ENCODE measurements at regions not wholly inside any gene's neighbourhood (a gene's known extent, or its start where the extent isn't known, plus 50 kb on each side); places are given as distances from the start of the nearest gene placed in this dataset.

GRCh38 chr1:110260194-110260593, 50.1 kb downstream of the KCNC4 start:
- H3K36me3 ChIP-seq (replicated peaks; ENCODE audit: low read depth, low read length): no peaks in the 10 kb centered on the region
- no peak overlapping the region for H3K4me2 ChIP-seq (ENCODE audit: low read length)
- H3K27ac ChIP-seq (ENCODE audit: low read length): no peak overlapping the region
- no peak overlapping the region for H2AFZ ChIP-seq (ENCODE audit: low read depth, low read length)
- TF ChIP-seq CTCF (IDR thresholded peaks at IDR 0.05; ENCODE audit: low read depth, low read length) (no peak), EZH2phosphoT487 (IDR thresholded peaks at IDR 0.05; ENCODE audit: low read depth) (no peak)
- peaks cover 10% of the 10 kb centered on the region for H3K4me1 ChIP-seq (ENCODE audit: low read length)
- no peak overlapping the region for H3K4me3 ChIP-seq (ENCODE audit: low read length)
- no peaks in the 10 kb centered on the region for H4K20me1 ChIP-seq (ENCODE audit: insufficient read depth, low read length)
- no peak overlapping the region for H3K9ac ChIP-seq (ENCODE audit: low read length)
- no peaks in the 10 kb centered on the region for H3K27me3 ChIP-seq (ENCODE audit: low read depth, low read length)
- H3K9me3 ChIP-seq (ENCODE audit: insufficient read depth, low read length): no peaks in the 10 kb centered on the region
- no peaks in the 10 kb centered on the region for H3K79me2 ChIP-seq (ENCODE audit: low read length)

GRCh38 chr1:110262296-110262695, 52.2 kb downstream of the KCNC4 start:
- TF ChIP-seq EZH2phosphoT487 (IDR thresholded peaks at IDR 0.05; ENCODE audit: low read depth) (no peak), CTCF (IDR thresholded peaks at IDR 0.05; ENCODE audit: low read depth, low read length) (no peak)
- Histone ChIP-seq H3K9me3 (ENCODE audit: insufficient read depth, low read length) (no peaks in the 10 kb centered on the region), H3K4me2 (ENCODE audit: low read length) (no peak overlapping the region), H3K9ac (ENCODE audit: low read length) (no peak overlapping the region), H3K4me3 (ENCODE audit: low read length) (no peak overlapping the region), H3K27me3 (ENCODE audit: low read depth, low read length) (no peaks in the 10 kb centered on the region), H3K27ac (ENCODE audit: low read length) (no peak overlapping the region), H3K79me2 (ENCODE audit: low read length) (no peaks in the 10 kb centered on the region), H4K20me1 (ENCODE audit: insufficient read depth, low read length) (no peaks in the 10 kb centered on the region), H2AFZ (ENCODE audit: low read depth, low read length) (no peak overlapping the region), H3K4me1 (ENCODE audit: low read length) (peaks cover 10% of the 10 kb centered on the region), H3K36me3 (replicated peaks; ENCODE audit: low read depth, low read length) (no peaks in the 10 kb centered on the region)

GRCh38 chr1:110262846-110263631, 52.9 kb downstream of the KCNC4 start:
- Histone ChIP-seq H3K4me1 (ENCODE audit: low read length) (peaks cover 10% of the 10 kb centered on the region), H3K27ac (ENCODE audit: low read length) (no peak overlapping the region), H2AFZ (ENCODE audit: low read depth, low read length) (no peak overlapping the region), H3K9me3 (ENCODE audit: insufficient read depth, low read length) (no peaks in the 10 kb centered on the region), H4K20me1 (ENCODE audit: insufficient read depth, low read length) (no peaks in the 10 kb centered on the region), H3K4me2 (ENCODE audit: low read length) (no peak overlapping the region), H3K9ac (ENCODE audit: low read length) (no peak overlapping the region), H3K79me2 (ENCODE audit: low read length) (no peaks in the 10 kb centered on the region), H3K4me3 (ENCODE audit: low read length) (no peak overlapping the region), H3K36me3 (replicated peaks; ENCODE audit: low read depth, low read length) (no peaks in the 10 kb centered on the region), H3K27me3 (ENCODE audit: low read depth, low read length) (no peaks in the 10 kb centered on the region)
- TF ChIP-seq EZH2phosphoT487 (IDR thresholded peaks at IDR 0.05; ENCODE audit: low read depth) (no peak), CTCF (IDR thresholded peaks at IDR 0.05; ENCODE audit: low read depth, low read length) (peak; percentile 36)

GRCh38 chr1:110264430-110264829, 54.3 kb downstream of the KCNC4 start:
- TF ChIP-seq CTCF (IDR thresholded peaks at IDR 0.05; ENCODE audit: low read depth, low read length) (no peak), EZH2phosphoT487 (IDR thresholded peaks at IDR 0.05; ENCODE audit: low read depth) (no peak)
- no peak overlapping the region for H3K4me3 ChIP-seq (ENCODE audit: low read length)
- H3K4me2 ChIP-seq (ENCODE audit: low read length): no peak overlapping the region
- H3K9ac ChIP-seq (ENCODE audit: low read length): no peak overlapping the region
- H2AFZ ChIP-seq (ENCODE audit: low read depth, low read length): no peak overlapping the region
- H4K20me1 ChIP-seq (ENCODE audit: insufficient read depth, low read length): no peaks in the 10 kb centered on the region
- no peak overlapping the region for H3K27ac ChIP-seq (ENCODE audit: low read length)
- H3K9me3 ChIP-seq (ENCODE audit: insufficient read depth, low read length): no peaks in the 10 kb centered on the region
- peaks cover 9% of the 10 kb centered on the region for H3K4me1 ChIP-seq (ENCODE audit: low read length)
- no peaks in the 10 kb centered on the region for H3K79me2 ChIP-seq (ENCODE audit: low read length)
- H3K27me3 ChIP-seq (ENCODE audit: low read depth, low read length): no peaks in the 10 kb centered on the region
- H3K36me3 ChIP-seq (replicated peaks; ENCODE audit: low read depth, low read length): no peaks in the 10 kb centered on the region

Measured in OCI-LY3 (cell line).